Keratinocyte (primary cell): ENCODE measurements at regions not wholly inside any gene's neighbourhood (a gene's known extent, or its start where the extent isn't known, plus 50 kb on each side); places are given as distances from the start of the nearest gene placed in this dataset.

Experiments used
- CTCF ChIP-seq, 3 experiments: IDR thresholded peaks in 1 of 3; conservative IDR thresholded peaks in 1 of 3; optimal IDR thresholded peaks in 1 of 3; 2 replicates in 2 of 3; 3 replicates in 1 of 3; pipeline versions ENCODE3 to v1.5.1; 2011; ENCODE audit warnings: low read length in 3 of 3, mild to moderate bottlenecking in 3 of 3, moderate library complexity in 2 of 3, control low read depth in 1 of 3, inconsistent platforms in 1 of 3; ENCODE audit not compliant: insufficient read depth in 2 of 3; ENCODE audit errors: extremely low read depth in 1 of 3
- EZH2 ChIP-seq: IDR thresholded peaks from one replicate; pipeline ENCODE4 v1.6.1; 2012; ENCODE audit warnings: inconsistent platforms, mild to moderate bottlenecking, low read length, moderate library complexity

- TF ChIP-seq CTCF (optimal IDR thresholded peaks at IDR 0.05 in 1 of 3, IDR thresholded peaks at IDR 0.05 in 1 of 3, conservative IDR thresholded peaks at IDR 0.05 in 1 of 3; ENCODE audit: extremely low read depth in 1 of 3, insufficient read depth in 2 of 3, low read length in 3 of 3) (no peak), EZH2 (no peak)
These were observed 323.1 kb upstream of the RUNX1 start for GRCh38 chr21:35372201-35372600.
